DMS 273 (cell line): ENCODE measurements at regions not wholly inside any gene's neighbourhood (a gene's known extent, or its start where the extent isn't known, plus 50 kb on each side); places are given as distances from the start of the nearest gene placed in this dataset.

Source experiments
- DNase-seq: peaks from one replicate; lab custom pipeline; 2025; ENCODE audit not compliant: unreplicated experiment; lab: John Stamatoyannopoulos, UW

DNA sequence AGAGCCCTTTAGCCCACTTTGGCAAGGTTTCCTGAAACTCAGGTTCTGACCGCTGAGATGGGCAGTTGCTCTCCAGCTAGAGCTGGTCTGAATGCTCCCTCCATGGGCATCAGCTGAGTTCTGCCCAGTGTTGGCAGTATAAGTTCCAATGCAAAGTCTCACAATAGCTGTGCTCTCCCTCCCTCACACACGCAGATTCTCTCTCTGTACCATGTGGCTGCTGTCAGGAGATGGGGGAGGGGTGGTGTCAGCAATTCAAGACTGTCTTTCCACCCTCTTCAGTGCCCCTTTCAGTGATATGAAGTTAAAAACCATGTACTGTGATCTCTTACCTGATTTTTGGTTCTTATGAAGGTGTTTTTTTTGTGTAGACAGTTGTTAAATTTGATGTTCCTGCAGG, 164.3 kb upstream of the PLEKHA5 start:
- DNase-seq = no peak

DNA sequence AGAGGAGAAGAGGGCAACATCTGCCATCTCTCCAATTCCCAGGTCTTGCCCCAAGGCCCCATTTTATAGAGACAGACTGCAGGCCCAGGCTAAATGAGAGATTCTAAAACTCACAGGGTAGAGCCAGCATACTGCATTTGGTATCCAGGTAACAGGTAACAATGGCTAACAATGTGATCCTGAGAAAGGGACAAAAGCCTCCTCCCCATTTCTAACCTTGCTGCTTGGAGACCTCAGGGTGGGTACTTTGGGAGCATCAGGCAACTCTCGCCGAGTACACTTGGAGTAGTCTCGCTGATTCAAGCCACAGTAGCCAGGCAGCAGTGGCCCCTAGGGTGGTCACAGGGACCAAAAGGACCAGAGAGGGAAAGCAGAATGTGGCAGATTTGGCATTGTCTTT, 162.6 kb upstream of the PLEKHA5 start:
- no peak for DNase-seq

DNA sequence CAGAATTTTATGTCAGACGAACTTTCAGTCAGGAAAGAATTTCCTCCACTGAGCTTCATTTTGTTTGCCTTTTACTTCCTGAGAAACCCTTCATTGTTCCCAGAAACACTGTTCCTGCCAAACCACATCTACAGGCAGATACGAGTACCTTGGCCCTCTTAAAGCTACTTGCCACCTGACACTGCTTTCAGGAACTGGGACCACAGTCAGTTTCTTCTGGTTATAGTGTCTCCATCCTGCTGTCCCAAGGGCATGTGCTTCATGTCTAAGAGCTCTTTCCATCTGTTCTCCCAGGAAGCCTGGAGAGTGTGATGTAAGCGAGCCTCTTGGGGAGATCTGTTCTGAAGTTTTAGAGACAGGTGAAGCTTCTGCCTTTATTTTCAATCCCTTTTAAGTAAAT, 161.7 kb upstream of the PLEKHA5 start:
- peak; percentile 27 for DNase-seq

DNA sequence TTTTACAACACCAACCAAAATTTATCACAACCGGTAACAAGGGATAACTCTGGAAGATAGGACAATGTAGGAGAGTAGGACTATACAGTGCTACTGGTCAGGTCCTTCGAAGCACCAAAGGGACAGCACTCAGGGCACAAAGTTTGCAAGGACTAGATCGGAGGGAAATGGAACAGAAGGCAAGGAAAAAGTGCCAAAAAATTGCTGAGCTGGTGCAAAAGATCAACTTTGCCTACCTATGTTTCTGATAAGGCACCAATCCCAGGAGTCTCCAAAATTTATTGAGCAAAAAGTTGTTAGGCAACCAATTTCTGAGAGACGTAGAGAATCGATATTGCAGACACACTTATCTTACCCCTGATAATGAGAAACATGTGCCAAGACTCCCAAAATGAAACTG, 160.0 kb upstream of the PLEKHA5 start:
- no peak for DNase-seq

DNA sequence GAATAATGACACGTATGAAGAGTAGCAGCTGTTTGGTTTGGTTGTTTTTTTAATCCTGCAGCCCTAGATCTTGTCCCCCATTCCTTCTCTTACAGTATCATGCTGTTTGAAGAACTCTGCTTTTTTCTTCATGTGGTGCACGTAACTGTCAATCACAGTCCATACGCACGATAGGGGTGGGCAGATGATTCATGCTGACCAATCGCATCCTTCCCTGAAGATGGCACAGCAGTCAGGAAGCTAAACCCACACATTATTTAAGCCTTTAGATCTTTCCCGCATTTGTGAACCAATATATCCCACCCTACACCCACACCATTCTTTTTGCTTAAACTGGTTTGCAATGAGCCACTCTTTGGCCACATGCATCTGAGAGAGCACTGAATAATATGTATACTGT, 158.9 kb upstream of the PLEKHA5 start:
- no peak for DNase-seq

DNA sequence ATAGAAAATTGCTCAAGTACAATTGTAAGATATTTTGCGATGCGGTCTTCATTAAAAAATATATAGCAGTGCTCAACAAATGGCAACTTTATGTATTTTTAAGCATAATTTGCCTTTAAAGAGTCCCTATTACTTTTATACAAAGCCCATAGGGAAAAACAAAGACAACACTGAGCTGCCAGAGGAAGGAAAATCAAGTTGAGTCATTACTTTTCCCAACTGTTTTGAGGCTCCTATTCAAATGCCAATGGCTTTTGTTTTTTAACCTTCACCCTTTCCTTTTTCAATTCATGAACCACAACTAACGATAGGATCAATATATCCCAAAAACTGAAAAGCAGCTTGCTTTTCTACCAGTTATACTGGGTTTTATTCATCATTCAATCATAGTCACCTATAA, 157.6 kb upstream of the PLEKHA5 start:
- no peak for DNase-seq

DNA sequence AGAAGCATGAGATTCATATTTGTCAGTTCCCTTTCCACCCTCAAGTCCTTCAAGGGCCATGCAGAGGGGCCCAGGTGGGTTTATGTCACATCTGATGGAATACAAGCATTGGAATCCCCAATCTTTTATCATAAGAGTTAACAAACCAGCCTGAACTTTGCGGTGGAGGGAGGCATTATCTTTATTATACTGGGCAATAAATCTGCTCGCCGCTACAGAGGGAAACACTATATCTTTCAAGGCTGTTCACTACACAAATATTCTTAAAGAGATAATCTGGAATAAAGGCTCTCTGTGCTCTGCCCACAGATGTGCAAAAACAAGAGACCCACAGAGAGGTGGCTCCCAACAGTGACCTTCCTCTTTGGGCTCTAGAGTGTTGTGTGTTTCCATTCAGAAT, 153.6 kb upstream of the PLEKHA5 start:
- no peak for DNase-seq

DNA sequence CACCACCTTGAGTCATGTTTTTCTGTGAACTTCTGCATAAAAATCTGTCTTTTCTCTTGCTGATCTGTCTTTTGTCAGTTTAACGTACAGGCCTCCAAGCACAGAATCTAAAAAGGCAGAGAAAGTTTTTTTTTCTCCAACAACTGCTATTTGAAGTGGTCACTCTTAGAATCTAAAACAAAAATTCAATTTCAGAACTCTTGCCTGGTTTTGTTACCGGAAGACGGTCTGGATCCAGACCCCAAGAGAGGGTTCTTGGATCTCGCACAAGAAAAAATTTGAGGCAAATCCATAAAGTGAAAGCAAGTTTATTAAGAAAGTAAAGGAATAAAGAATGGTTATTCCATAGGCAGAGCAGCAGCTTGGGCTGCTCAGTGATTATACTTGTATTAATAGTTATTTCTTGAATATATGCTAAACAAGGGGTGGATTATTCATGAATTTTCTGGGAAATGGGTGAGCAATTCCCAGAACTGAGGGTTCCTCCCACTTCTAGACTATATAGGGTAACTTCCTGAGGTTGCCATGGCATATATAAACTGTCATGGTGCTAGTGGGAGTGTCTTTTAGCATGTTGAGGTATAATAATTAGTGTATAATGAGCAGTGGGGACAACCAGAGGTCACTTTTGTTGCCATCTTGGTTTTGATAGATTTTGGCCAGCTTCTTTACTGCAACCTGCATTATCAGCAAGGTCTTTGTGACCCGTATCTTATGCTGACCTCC, 150.0 kb upstream of the PLEKHA5 start:
- no peak for DNase-seq

DNA sequence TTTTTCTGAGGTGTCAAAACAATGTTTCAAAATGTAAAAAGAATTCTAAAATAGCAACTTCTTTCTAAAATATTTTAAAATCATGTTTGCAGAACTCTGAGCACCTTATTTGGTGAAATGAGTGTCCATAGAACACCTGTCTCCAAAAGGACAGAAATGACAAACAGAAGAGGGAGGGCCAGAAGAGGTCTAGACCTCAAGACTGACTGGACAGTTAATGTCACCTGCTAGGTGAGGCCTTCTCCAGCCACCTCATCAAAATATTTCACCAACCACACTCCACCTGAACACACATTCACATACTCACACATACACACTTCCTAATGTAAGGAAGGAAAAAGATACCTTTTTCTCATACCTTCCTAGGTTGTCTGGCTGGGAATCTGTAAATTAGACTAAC, 147.8 kb upstream of the PLEKHA5 start:
- DNase-seq = no peak

DNA sequence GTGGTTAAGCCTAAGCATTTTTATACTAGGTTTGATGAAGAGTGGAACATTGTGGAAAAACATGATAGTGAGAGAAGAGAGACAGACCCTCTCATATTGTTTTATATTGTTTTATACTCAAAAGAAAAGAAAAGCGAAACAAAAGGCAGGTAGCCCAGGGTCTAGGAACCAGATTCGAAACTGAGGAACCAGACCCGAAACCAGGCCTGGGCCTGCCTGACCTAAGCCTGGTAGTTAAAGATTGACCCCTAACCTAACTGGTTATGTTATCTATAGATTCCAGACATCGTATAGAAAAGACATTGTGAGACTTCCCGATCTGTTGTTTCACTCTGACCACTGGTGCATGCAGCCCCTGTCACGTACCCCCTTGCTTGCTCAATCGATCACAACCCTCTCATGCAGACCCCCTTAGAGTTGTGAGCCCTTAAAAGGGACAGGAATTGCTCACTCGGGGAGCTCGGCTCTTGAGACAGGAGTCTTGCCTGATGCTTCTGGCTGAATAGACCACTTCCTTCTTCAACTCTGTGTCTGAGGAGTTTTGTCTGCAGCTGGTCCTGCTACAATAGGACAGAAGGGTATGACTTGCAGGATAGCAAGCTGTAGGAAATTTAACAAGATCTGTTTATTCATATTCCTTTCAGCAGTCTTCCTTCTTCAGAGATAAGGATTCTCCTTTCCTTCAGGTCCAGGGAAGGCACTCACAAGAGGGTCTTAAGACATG, 147.1 kb upstream of the PLEKHA5 start:
- no peak for DNase-seq

DNA sequence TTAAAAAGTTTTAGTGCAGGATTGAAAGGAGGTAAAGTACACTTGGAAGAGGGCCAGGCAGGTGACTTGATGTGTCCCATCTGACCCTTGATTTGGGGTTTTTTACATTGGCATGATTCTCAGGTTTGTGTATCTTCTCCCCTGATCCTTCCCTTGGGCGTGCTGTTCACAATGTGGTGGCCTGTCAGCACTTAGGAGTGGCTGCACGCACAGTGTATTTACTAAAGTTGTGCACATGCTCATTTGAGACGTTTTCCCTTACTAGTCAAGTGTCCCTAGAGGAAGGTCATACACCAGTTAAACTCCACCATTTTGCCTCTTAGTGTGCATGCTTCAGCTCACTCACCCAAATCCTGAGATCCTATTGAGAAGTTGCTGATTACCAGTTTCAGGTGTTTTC, 145.7 kb upstream of the PLEKHA5 start:
- DNase-seq = no peak

DNA sequence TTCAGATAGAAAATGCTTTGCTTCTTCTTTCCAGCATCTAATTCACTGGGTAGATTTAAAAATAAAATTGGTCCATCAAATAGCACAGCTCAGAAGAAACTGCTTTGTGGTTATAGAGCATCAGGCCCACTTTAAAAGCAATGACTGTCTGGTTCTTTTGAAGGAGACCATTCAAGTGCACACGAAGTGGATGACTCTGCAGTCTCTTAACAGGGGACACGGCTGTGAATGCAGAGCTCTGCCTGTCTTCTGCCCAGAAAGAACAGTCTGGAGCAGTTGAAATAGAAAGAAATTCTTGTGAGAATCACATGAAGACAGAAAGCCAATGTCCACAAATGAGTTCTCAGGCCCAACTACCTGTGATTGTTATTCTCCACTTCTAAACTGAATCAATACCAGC, 138.7 kb upstream of the PLEKHA5 start:
- DNase-seq = no peak

DNA sequence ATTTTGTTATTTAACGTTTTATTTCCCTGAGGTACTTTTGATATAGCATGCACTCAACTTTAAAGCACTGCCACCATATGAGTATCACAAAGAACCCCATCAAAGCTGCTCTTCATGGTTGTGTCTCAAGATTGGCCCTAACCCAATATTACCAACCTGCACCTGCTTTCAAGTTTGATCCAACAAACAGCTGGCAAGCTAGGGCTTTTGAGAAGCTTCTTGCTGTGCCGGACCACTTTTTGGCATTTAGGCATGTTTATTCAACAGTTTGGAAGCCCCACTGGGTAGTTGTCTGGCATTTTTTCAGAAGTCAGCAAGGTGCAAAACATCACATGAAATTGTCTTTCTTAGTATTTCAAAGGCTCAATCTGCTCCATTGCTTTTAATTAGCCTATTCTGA, 137.2 kb upstream of the PLEKHA5 start:
- DNase-seq = peak; percentile 57

DNA sequence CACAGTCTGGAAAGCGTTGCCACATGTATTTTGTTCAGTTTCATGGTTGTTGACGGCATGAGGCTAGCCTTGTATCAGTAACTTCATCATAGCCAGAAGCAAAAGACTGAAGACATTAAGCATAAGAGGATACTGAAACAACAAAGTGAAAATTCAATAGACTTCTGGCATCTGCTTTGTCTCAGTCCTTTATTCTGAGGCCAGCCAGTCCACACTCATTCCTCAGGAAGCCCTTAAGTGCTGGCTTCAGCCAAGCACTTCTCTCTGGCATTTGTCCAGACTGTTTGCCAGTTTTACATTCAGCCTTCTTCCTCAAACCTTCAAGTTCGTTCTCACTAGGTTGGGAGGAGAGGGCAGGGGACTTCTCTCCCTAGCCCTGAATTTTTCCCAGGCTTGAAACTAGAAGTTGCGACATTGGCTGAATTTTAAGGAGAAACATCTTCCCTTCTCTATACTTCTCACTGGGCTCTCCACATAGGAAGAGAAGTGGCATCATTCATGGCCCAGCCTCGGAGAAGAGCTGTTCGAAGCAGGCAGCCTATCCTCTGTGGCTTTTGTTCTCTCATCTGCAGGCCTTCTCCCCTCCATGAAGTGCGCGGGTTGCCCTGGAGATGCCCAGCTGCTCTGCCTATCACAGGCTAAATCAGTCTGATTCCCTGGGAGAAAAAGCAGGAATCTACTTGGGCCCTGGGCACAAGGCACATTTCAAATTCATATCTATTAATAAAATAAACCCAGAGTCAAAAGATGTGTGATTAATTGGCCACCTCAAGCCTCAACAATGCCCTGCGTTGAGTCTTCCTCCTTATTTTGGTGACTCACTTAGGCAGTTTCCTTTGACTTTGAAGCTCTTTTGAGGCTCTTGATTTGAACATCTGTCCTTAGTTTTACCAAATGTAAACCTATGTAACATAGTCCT, 130.9 kb upstream of the PLEKHA5 start:
- peak; percentile 6 for DNase-seq

DNA sequence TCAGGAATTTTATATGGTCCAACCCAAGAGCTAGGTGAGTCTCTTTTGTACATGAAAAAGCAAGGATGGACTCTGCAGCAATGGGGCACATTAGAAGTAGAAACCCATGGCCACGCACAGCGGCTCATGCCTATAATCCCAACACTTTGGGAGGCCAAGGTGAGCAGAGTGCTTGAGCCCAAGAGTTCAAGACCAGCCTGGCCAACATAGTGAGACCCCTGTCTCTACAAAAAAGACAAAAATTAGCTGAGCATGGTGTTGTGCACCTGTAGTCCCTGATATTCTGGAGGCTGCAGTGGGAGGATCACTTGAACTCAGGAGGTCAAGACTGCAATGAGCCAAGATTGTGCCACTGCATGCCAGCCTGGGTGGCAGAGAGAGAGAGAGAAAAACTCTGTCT, 128.7 kb upstream of the PLEKHA5 start:
- DNase-seq = no peak

DNA sequence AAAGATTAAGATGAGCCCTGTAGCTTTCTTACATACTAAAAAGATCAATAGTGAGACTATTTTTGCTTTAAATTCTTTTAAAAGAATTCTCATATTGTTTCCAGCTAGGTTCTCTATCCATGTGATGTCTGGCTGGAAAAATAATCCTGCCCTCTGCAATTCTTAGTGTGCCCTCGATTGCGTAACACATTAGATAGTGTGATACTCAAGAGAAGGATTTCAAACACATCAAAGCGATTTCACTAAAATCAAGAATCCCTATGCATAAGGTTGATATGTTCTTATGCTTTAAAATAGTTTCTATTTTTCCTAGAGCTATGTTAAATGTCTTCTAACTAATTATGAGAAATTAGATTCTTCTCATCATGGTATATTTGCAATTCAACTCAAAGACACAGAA, 127.3 kb upstream of the PLEKHA5 start:
- DNase-seq = no peak

DNA sequence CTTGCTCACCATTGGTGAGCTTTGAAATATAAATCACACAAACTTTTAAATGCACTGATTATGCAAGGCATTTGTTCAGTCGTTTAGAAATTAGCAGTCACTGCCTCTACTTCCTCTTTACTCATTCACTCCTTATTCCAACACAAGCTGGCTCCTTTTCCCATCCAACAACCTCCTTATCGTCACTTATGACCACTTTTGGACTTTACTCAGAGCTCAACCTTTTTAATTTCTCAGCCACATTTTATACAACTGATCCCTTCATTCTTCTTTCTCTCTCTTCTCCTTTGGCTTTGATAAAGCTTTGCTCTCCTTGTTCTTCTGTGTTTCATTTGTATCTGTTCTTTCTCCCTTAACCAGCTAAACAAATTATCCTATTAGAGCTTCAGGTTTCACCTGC, 126.4 kb upstream of the PLEKHA5 start:
- DNase-seq = no peak

DNA sequence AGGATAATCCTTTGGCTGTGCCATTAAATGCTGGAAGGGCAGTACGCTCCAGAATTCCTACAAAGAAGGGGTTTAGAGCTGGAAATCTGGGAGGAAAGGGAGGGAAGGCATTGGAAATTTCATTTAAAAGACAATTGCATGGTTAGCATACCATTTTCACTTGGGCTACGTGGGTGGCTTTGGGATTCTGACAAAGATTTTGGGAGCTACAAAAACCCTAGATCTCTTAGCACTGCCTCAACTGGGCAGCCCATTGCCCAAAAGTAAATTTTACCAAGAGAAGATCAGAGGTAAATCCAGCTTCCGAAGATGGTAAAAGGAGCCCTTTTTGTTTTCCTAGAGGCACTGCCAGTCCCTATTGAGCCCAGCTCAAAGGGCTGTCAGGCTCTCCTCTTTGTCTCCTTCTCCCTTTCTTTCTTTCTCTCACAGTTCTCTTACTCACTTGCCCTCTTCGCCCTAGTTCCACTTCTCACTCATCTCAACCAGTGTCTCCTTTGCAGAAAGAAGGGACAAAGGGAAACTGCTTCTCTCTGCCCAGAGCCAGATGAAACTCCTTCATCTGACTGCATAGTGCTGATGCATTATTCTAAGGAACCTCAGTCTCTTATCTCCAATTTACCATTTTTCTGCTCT, 125.4 kb upstream of the PLEKHA5 start:
- no peak for DNase-seq

DNA sequence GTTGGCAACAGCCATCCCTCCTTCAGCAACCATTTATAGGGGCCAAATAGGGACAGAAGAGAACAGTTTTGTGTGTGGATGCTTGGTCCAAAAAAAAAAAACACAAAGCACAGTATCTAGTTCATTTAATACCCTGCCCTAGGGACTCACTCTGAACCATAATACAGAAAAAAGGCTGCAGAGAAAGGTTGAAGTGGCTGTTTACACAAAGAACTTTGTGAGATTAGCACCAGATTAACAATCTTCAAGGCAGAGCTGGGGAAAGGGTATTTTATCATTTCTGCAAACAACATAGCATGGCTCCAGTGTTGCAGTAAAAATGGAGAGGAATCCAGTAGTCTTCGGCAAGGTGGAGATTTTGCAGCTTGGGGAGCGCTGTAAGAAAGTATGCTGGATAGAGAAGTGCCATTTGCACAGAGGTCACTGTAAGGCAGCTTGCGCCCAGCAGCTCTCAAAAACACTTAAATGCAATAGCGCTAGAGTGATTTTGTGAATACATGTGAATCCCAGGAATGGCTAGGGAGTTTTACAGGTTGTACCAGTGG, 124.2 kb upstream of the PLEKHA5 start:
- no peak for DNase-seq

DNA sequence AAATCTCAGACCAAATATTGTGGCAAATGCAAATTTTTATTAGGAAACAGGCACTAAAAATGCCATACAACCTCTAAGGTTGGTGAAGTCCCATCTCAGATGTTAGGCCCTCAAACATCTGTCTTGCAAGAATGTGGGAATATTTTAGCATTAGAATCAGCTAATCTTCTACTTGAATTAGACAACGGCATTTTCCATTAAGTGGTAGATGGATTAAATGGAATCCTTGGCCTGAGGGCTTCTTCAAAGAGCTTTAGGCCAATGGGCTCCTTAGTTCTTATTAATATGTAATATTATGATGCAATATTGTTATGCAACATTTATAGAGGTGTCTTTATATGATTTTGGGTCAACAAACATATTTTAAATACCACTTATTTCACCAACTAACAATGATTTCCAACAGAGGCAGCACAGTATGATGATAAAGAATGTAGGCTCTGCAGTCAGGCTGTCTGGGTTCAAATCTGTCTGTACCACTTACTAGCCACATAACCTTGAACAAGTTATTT, 122.9 kb upstream of the PLEKHA5 start:
- DNase-seq = no peak

DNA sequence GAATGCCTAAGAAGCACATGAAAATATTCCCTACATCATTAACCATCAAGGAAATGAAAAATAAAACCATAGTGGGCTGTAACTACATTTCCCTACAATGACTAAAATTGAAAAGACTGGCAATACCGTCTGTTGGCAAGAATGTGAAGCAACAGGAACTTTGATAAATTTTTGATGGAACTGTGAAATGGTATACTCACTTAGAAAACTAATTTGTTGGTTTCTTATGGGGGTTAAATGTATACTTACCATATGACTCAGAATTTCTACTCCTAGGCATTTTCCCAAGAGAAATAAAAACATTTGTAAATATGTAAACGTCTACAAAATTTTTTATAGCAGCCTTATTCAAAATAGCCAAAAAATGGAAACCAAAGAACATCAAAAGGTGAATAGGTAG, 121.4 kb upstream of the PLEKHA5 start:
- DNase-seq = no peak
